WI38 (cell line): ENCODE measurements at regions not wholly inside any gene's neighbourhood (a gene's known extent, or its start where the extent isn't known, plus 50 kb on each side); places are given as distances from the start of the nearest gene placed in this dataset.

Experiments
- H3K4me3 ChIP-seq: 2 replicates; pipeline ENCODE4 v1.5.1; 2011; ENCODE audit warnings: low read depth, mild to moderate bottlenecking, control low read depth, low read length
- TF ChIP-seq, protein P1 (sequence below): IDR thresholded peaks from 2 replicates; pipeline ENCODE4 v1.5.1; 2012; ENCODE audit warnings: low read depth, mild to moderate bottlenecking, control low read depth, low read length

DNA sequence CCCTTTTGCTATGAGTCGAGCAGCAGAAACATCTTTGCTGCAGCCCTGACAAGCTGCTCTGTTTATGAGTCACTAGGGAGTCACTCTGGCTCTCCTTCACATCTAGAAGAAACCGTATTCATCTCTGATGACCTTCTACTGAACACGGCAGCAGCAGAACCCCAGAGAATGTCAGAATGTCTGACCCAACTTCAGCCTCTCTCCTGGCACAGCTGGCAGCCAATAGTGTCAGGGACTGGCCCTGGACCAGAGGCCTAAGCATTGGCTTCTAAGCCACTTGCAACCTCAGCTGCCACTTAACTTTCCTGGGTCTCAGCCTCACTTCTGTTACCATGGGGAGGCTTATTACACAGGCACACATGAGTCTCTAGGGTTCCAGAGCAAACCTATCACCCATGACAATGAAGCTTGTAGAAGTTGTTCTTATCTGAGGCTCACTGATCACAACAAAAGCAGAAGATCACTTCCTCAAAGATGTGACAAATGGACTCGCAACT is 184.1 kb upstream of the TLE3 start:
- no peak overlapping the region for H3K4me3 ChIP-seq
- TF ChIP-seq, protein P1, sequence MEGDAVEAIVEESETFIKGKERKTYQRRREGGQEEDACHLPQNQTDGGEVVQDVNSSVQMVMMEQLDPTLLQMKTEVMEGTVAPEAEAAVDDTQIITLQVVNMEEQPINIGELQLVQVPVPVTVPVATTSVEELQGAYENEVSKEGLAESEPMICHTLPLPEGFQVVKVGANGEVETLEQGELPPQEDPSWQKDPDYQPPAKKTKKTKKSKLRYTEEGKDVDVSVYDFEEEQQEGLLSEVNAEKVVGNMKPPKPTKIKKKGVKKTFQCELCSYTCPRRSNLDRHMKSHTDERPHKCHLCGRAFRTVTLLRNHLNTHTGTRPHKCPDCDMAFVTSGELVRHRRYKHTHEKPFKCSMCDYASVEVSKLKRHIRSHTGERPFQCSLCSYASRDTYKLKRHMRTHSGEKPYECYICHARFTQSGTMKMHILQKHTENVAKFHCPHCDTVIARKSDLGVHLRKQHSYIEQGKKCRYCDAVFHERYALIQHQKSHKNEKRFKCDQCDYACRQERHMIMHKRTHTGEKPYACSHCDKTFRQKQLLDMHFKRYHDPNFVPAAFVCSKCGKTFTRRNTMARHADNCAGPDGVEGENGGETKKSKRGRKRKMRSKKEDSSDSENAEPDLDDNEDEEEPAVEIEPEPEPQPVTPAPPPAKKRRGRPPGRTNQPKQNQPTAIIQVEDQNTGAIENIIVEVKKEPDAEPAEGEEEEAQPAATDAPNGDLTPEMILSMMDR, result no peak

DNA sequence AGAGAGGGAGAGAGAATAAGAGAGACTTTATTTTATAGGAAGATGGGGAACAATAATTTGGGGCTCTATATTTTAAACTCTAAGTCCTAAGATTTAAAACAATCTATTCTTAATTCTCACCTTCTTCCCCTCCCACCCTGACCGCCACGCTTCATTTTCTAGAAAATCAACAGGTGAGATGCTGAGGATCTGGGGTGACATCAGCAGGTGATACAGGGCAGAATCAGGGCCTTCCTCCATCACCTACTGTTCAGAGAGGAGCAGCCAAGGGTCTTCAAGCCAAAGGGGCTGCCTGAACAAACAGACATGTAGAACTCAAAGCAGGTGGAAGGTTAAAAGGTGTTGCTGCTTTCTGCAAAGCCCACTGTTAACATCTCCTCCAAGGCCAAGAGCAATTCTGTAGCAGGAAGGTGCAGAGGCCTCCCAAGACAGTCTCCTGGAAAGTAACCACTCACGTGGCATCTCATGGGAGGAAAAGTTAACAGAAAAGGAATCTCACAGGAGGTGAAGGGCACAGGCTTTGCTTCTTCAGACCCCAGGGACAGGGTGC is 183.6 kb upstream of the TLE3 start:
- TF ChIP-seq, protein P1, result no peak
- no peak overlapping the region for H3K4me3 ChIP-seq

DNA sequence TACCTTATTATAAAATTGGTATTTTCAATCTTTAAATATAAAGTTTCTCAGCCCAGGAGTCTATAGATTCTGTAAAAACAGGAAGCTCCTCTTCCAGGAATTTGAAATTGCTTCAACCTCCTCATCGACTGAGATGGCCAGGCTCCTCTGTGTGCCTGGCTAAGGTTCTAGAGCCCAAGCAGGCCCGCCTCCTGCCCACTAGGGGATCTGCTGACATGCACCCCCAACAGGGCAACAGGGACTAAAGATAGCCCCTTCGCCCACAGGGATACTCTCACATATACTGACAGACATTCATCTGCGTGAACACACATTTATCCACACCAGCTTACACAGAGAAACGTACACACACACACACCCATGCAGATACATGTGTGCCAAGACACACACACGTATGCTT is 183.1 kb upstream of the TLE3 start:
- TF ChIP-seq, protein P1, result no peak
- no peak overlapping the region for H3K4me3 ChIP-seq

DNA sequence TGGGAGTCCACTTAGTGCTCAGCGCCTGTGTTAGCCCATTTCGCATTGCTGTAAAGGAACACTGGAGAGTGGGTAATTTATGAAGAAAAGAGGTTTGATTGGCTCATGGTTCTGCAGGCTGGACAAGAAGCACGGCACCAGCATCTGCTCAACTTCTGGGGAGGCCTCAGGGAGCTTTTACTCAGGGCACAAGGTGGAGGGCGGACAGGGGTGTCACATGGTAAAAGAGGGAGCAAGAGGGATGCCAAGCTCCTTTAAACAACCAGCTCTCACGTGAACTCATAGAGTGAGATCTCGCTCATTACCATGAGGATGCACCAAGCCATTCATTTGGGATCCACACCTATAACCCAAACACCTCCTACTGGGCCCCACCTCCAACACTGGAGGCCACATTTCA is 181.4 kb upstream of the TLE3 start:
- TF ChIP-seq, protein P1, result no peak

DNA sequence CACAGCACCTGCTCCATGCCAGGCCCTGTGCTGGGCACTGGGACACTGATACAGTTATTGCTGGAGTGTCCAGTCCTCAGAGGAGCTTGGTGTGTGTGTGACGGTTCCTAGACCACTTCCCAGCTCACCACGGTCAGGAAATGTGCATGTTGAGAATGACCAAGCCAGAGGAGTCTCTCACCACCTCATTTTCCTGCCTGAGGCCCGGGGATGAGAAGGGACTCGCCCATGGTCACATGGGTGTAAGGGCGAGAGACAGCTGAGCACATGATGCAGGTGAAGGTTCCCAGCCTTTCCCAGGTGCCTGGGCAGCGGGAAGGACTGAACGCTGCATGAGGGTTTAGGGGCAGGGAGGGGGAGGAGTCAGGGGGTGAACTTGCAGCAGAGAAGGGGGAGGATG is 180.9 kb upstream of the TLE3 start:
- TF ChIP-seq, protein P1, result no peak
- no peak overlapping the region for H3K4me3 ChIP-seq

More for the DNA sequence above, 181.4 kb upstream of the TLE3 start:
- no peak overlapping the region for H3K4me3 ChIP-seq

DNA sequence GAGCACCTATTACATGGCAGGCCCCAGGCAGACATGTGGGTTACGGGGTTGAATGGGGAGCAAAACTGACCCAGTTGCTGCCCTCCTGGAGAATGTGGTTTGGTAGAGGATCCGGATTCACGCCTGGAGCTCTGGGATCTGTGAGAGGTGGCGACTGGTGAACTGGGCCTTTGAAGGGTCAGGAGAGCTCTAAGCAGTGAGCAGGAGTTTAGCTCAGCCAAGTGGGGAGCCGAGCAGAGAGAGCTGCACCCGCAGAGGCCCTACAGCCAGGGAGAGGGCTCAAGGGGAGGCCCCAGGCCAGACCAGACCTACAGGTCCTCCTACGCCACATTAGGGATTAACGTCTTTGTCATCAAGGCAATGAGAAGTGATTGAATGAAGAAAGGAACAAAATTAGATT is 179.8 kb upstream of the TLE3 start:
- TF ChIP-seq, protein P1, result no peak
- H3K4me3 ChIP-seq, result no peak overlapping the region

DNA sequence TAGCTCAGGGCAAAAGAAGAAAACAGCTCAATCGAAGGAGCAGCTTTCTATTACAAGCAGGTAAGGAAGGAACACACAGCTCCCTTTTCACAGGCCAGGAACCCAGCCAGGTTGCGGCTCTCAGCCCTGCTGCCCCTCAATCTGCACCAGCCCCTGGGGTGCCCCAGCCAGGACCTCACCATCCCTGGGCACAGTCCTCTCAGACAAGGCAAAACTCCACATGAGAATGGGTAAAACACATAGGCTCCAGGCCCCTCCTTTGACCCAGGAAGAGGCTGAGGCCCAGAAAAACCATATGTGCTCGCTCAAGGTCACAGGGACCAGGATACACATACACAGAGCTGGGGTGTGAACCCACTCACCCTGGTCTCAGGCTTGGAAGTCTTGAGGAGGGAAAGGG is 178.7 kb upstream of the TLE3 start:
- TF ChIP-seq, protein P1, result no peak

More for the DNA sequence above, 178.7 kb upstream of the TLE3 start:
- H3K4me3 ChIP-seq, result no peak overlapping the region
